OCI-LY7 (cell line): ENCODE measurements at regions not wholly inside any gene's neighbourhood (a gene's known extent, or its start where the extent isn't known, plus 50 kb on each side); places are given as distances from the start of the nearest gene placed in this dataset.
"Not testable (repeated sequence)": the region's sequence is repeated elsewhere in the genome, so short reads cannot be mapped to it uniquely, and the experiment has no call there.

Source experiments
- BruUV-seq: library from RNA; stranded (reverse); fragments of 400-500 nt; replicated peaks from 2 replicates; lab custom pipeline; 2021; lab: Mats Ljungman, UMichigan
- CTCF ChIA-PET: fragments of 300-600 bp; sonication (Branson Sonifier 250); formaldehyde crosslinking; loops from one replicate; lab custom pipeline; 2022; ENCODE audit warnings: antibody characterized with exemption; ENCODE audit not compliant: unreplicated experiment; lab: Charles Lee
- POLR2A ChIA-PET: fragments of 300-600 bp; sonication (Branson Sonifier 250); formaldehyde crosslinking; loops from one replicate; lab custom pipeline; 2022; ENCODE audit warnings: antibody characterized with exemption; lab: Charles Lee
- DNase-seq: peaks from one replicate; pipeline ENCODE4 v3.0.0-alpha.2; 2015; ENCODE audit warnings: low spot score
- H2AFZ ChIP-seq: fragments of 200-600 bp; sonication (generic), shearing (Covaris generic); 2 replicates; pipeline ENCODE4 v1.6.1; 2014; ENCODE audit warnings: mild to moderate bottlenecking, antibody characterized with exemption, low read length, moderate library complexity
- H3K27ac ChIP-seq: fragments of 200-600 bp; sonication (generic); 2 replicates; pipeline ENCODE4 v1.5.1; 2014; ENCODE audit warnings: mixed run types, low read depth, mild to moderate bottlenecking, moderate library complexity, low read length, inconsistent platforms; ENCODE audit not compliant: poor library complexity, severe bottlenecking
- H3K36me3 ChIP-seq: fragments of 200-600 bp; sonication (generic); 2 replicates; pipeline ENCODE4 v1.6.1; 2014; ENCODE audit warnings: mild to moderate bottlenecking, antibody characterized with exemption, low read length, moderate library complexity, mixed read lengths; ENCODE audit not compliant: insufficient read depth
- H3K4me1 ChIP-seq: fragments of 200-600 bp; sonication (generic); 2 replicates; pipeline ENCODE4 v1.5.1; 2014; ENCODE audit warnings: mild to moderate bottlenecking, low read length; ENCODE audit not compliant: insufficient read depth, poor library complexity, severe bottlenecking
- H3K4me2 ChIP-seq: fragments of 200-600 bp; sonication (generic); 2 replicates; pipeline ENCODE4 v1.6.1; 2014; ENCODE audit warnings: mild to moderate bottlenecking, low read length
- H3K4me3 ChIP-seq: fragments of 200-600 bp; sonication (generic); 2 replicates; pipeline ENCODE4 v1.5.1; 2014; ENCODE audit warnings: mild to moderate bottlenecking, low read depth, low read length; ENCODE audit not compliant: poor library complexity, severe bottlenecking
- H3K79me2 ChIP-seq: fragments of 200-600 bp; sonication (generic); 2 replicates; pipeline ENCODE4 v1.6.1; 2016; ENCODE audit warnings: low read depth, mild to moderate bottlenecking, low read length, moderate library complexity, mixed read lengths; ENCODE audit not compliant: insufficient read depth
- H3K9me2 ChIP-seq: fragments of 200-600 bp; sonication (generic); 2 replicates; pipeline ENCODE4 v1.6.1; 2016; ENCODE audit warnings: mild to moderate bottlenecking, low read length, mixed read lengths; ENCODE audit not compliant: insufficient read depth
- H3K9me3 ChIP-seq: fragments of 200-600 bp; sonication (generic); 2 replicates; pipeline ENCODE4 v1.6.1; 2014; ENCODE audit warnings: mild to moderate bottlenecking, mixed run types, low read length, mixed read lengths
- H4K20me1 ChIP-seq: fragments of 200-600 bp; sonication (generic); 2 replicates; pipeline ENCODE4 v1.6.1; 2014; ENCODE audit warnings: mild to moderate bottlenecking, antibody characterized with exemption, low read length, moderate library complexity, mixed read lengths; ENCODE audit not compliant: insufficient read depth
- EZH2phosphoT487 ChIP-seq: fragments of 200-600 bp; sonication (generic); IDR thresholded peaks from 2 replicates; pipeline ENCODE4 v1.6.1; 2018; ENCODE audit warnings: low read depth, borderline replicate concordance, mild to moderate bottlenecking, mixed run types, antibody characterized with exemption, low read length, moderate library complexity, mixed read lengths
- intact Hi-C: fragments of 100-400 bp; cut with micrococcal nuclease; formaldehyde crosslinking; loops from one replicate; pipeline ENCODE4 v1.10.0; 2022; ENCODE audit not compliant: unreplicated experiment
- TF ChIP-seq, protein P1 (sequence below): fragments of 200-600 bp; sonication (generic); conservative IDR thresholded peaks from 2 replicates; pipeline ENCODE4 v1.5.1; 2014; ENCODE audit warnings: mild to moderate bottlenecking, antibody characterized with exemption, low read length, moderate library complexity, mixed read lengths

DNA sequence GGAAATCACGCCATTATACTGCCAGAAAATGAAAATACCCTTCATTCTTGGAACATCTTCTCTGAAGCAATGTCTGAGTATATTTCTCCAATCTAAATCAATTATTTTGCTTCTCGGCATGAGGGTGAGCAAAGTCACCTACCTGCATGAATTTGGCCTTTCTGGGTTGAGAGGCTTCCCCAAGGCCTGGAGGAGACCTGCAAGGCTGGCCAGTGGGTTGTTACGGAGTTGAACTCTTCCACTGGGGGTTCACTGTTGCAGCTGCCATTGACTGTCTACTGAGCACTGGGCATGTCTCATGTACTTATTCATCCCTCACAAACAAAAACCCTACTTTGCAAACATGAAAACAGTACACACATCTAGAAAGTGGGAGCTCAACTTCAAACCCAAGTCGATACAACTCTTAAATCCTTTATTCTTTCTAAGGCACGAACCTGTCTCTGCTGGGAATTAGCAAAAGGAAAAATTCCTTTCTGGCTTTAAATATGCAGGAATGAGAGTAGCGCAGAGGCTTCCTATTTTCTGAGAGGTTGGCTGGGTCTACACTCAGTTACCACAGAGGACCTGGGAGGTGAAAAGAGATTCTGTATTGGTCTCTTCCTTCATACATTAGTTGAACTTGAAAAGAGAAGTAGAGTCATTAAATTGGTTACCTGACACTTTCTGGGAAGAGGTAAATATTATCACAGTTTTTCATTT is 87.6 kb upstream of the SGK1 start:
- ChIA-PET POLR2A (interaction anchor here (0.6 to 0.8 kb wide), 3 partner anchors 11 to 209 kb away, joined by 3 read pairs; no protein-coding TSS in a partner anchor), CTCF (no interaction called here)
- no peaks in the 10 kb centered on the region for H4K20me1 ChIP-seq
- intact Hi-C loops = no loop called here
- no peak for TF ChIP-seq EZH2phosphoT487
- TF ChIP-seq, protein P1, sequence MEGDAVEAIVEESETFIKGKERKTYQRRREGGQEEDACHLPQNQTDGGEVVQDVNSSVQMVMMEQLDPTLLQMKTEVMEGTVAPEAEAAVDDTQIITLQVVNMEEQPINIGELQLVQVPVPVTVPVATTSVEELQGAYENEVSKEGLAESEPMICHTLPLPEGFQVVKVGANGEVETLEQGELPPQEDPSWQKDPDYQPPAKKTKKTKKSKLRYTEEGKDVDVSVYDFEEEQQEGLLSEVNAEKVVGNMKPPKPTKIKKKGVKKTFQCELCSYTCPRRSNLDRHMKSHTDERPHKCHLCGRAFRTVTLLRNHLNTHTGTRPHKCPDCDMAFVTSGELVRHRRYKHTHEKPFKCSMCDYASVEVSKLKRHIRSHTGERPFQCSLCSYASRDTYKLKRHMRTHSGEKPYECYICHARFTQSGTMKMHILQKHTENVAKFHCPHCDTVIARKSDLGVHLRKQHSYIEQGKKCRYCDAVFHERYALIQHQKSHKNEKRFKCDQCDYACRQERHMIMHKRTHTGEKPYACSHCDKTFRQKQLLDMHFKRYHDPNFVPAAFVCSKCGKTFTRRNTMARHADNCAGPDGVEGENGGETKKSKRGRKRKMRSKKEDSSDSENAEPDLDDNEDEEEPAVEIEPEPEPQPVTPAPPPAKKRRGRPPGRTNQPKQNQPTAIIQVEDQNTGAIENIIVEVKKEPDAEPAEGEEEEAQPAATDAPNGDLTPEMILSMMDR = no peak
- no peak overlapping the region for H2AFZ ChIP-seq
- H3K9me2 ChIP-seq = no peaks in the 10 kb centered on the region
- H3K27ac ChIP-seq = no peak overlapping the region
- H3K4me1 ChIP-seq = no peaks in the 10 kb centered on the region
- no peak overlapping the region for H3K4me2 ChIP-seq
- H3K9me3 ChIP-seq = no peaks in the 10 kb centered on the region
- no TSS peak for BruUV-seq
- no peak overlapping the region for H3K4me3 ChIP-seq
- no peaks in the 10 kb centered on the region for H3K36me3 ChIP-seq
- DNase-seq = no peak
- no peaks in the 10 kb centered on the region for H3K79me2 ChIP-seq

DNA sequence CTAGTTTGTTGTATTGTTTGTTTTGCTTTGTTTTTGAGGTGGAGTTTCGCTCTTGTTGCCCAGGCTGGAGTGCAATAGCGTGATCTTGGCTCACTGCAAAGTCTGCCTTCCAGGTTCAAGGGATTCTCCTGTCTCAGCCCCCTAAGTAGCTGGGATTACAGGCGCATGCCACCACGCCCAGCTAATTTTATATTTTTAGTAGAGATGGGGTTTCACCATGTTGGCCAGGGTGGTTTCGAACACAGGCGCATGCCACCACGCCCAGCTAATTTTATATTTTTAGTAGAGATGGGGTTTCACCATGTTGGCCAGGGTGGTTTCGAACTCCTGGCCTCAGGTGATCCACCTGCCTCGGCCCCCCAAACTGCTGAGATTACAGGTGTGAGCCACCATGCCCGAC is 85.4 kb upstream of the SGK1 start:
- H3K9me2 ChIP-seq, BruUV-seq, intact Hi-C loops, H3K27ac ChIP-seq, DNase-seq, H2AFZ ChIP-seq, H4K20me1 ChIP-seq, H3K4me1 ChIP-seq, CTCF ChIA-PET, H3K9me3 ChIP-seq, H3K4me3 ChIP-seq, H3K36me3 ChIP-seq, H3K4me2 ChIP-seq, H3K79me2 ChIP-seq: not testable (repeated sequence)
- POLR2A ChIA-PET = interaction anchor here (1.0 to 1.3 kb wide), 2 partner anchors 9 to 23 kb away, joined by 4 read pairs; no protein-coding TSS in a partner anchor

DNA sequence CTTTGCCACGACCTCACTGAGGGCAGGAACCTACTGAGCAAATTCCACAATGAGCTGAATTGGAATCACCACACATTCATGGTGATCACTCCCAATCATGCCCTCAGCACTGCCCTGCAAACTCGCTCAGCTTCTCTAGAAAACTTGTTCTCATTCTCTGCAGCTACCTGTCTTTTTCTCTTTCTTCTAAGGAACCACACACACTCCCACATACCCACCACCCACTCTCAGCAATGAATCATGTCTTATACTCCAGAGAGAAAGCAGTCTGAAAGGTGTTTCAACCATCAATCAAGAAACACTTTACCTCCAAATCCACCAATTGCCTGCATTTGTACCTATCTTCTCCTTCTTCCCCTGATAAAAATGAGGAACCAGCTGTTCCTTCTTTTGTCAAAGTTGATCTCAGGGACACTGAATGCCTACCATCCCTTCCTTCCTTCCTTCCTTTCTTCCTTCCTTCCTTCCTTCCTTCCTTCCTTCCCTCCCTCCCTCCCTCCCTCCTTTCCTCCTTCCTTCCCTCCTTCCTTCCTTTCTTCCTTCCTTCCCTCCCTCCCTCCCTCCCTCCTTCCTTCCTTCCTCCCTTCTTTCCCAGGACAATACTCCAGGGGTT is 84.6 kb upstream of the SGK1 start:
- no peak overlapping the region for H3K27ac ChIP-seq
- no peak overlapping the region for H3K4me3 ChIP-seq
- ChIA-PET CTCF (no interaction called here), POLR2A (no interaction called here)
- intact Hi-C loops = no loop called here
- BruUV-seq = no TSS peak
- no peaks in the 10 kb centered on the region for H3K79me2 ChIP-seq
- no peak for DNase-seq
- H3K9me3 ChIP-seq = no peaks in the 10 kb centered on the region
- H4K20me1 ChIP-seq = no peaks in the 10 kb centered on the region
- TF ChIP-seq EZH2phosphoT487 = no peak
- TF ChIP-seq, protein P1 = no peak
- H3K9me2 ChIP-seq = no peaks in the 10 kb centered on the region
- H2AFZ ChIP-seq = no peak overlapping the region
- H3K36me3 ChIP-seq = no peaks in the 10 kb centered on the region
- H3K4me2 ChIP-seq = no peak overlapping the region
- H3K4me1 ChIP-seq = no peaks in the 10 kb centered on the region
